Erythroblast (primary cell): ENCODE measurements at regions not wholly inside any gene's neighbourhood (a gene's known extent, or its start where the extent isn't known, plus 50 kb on each side); places are given as distances from the start of the nearest gene placed in this dataset.

Source experiments
- GATA1 ChIP-seq: IDR thresholded peaks from 2 replicates; pipeline ENCODE4 v1.6.1; 2011; ENCODE audit warnings: low read depth, mild to moderate bottlenecking, control low read depth, low read length, moderate library complexity
- POLR2A ChIP-seq: IDR thresholded peaks from 2 replicates; pipeline ENCODE4 v1.6.1; 2011; ENCODE audit warnings: mild to moderate bottlenecking, low read length

- TF ChIP-seq POLR2A, result no peak
- no peak for TF ChIP-seq GATA1
Measured at GRCh38 chr18:67354091-67354490, 162.4 kb downstream of the DSEL start.
